Activated naive CD4-positive, alpha-beta T cell (primary cell): ENCODE measurements at regions not wholly inside any gene's neighbourhood (a gene's known extent, or its start where the extent isn't known, plus 50 kb on each side); places are given as distances from the start of the nearest gene placed in this dataset.

ENCODE experiments used
- DNase-seq, 4 experiments: peaks; one replicate each; lab custom pipeline; 2025; lab: John Stamatoyannopoulos, UW

GRCh38 chr1:208782186-208782585 is 538.0 kb upstream of the PLXNA2 start:
- no peak for DNase-seq

- DNase-seq: no peak
Observed at GRCh38 chr1:208785629-208786028, 541.4 kb upstream of the PLXNA2 start.

GRCh38 chr1:208787219-208787618 is 543.0 kb upstream of the PLXNA2 start:
- no peak for DNase-seq

- DNase-seq: no peak
Observed at GRCh38 chr1:208788013-208788540, 543.9 kb upstream of the PLXNA2 start.

GRCh38 chr1:208791456-208791855 is 547.3 kb upstream of the PLXNA2 start:
- DNase-seq: no peak

- DNase-seq: no peak
Observed at GRCh38 chr1:208793861-208794345, 549.7 kb upstream of the PLXNA2 start.

- DNase-seq: no peak
Observed at GRCh38 chr1:208799186-208799585, 555.0 kb upstream of the PLXNA2 start.

- no peak for DNase-seq
Observed at GRCh38 chr1:208803011-208803811, 559.0 kb upstream of the PLXNA2 start.

- DNase-seq: no peak
Observed at GRCh38 chr1:208807446-208808127, 563.4 kb upstream of the PLXNA2 start.

GRCh38 chr1:208808301-208808700 is 564.1 kb upstream of the PLXNA2 start:
- DNase-seq: no peak

- DNase-seq: no peak
Observed at GRCh38 chr1:208809876-208810275, 565.7 kb upstream of the PLXNA2 start.

GRCh38 chr1:208818770-208819445 is 574.7 kb upstream of the PLXNA2 start:
- no peak for DNase-seq

GRCh38 chr1:208820580-208821212 is 576.5 kb upstream of the PLXNA2 start:
- no peak for DNase-seq

- no peak for DNase-seq
Observed at GRCh38 chr1:208821939-208822338, 577.8 kb upstream of the PLXNA2 start.

GRCh38 chr1:208825300-208825699 is 581.1 kb upstream of the PLXNA2 start:
- DNase-seq: no peak

- DNase-seq: no peak
Observed at GRCh38 chr1:208829595-208829994, 585.4 kb upstream of the PLXNA2 start.

GRCh38 chr1:208834381-208835096 is 590.4 kb upstream of the PLXNA2 start:
- DNase-seq: no peak

GRCh38 chr1:208835097-208835463 is 590.9 kb upstream of the PLXNA2 start:
- DNase-seq: no peak

GRCh38 chr1:208835781-208836180 is 591.6 kb upstream of the PLXNA2 start:
- DNase-seq: no peak

- no peak for DNase-seq
Observed at GRCh38 chr1:208837242-208837641, 593.1 kb upstream of the PLXNA2 start.

GRCh38 chr1:208841436-208841835 is 597.3 kb upstream of the PLXNA2 start:
- no peak for DNase-seq
